ENCODE measurements at regions not wholly inside any gene's neighbourhood (a gene's known extent, or its start where the extent isn't known, plus 50 kb on each side); places are given as distances from the start of the nearest gene placed in this dataset.
"Not testable (repeated sequence)": the region's sequence is repeated elsewhere in the genome, so short reads cannot be mapped to it uniquely, and the experiment has no call there.

DNA sequence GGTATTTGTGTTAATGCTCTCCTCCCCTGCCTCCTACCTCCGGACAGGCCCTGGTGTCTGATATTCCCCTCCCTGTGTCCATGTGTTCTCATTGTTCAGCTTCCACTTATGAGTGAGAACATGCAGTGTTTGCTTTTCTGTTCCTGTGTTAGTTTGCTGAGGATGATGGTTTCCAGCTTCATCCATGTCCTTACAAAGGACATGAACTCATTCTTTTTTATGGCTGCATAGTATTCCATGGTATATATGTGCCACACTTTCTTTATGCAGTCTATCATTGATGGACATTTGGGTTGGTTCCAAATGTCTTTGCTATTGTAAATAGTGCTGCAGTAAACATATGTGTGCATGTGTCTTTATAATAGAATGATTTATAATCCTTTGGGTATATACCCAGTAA is 105.2 kb upstream of the SNX2 start:
- DNase-seq (ENCODE audit: low read depth), result not testable (repeated sequence)

DNA sequence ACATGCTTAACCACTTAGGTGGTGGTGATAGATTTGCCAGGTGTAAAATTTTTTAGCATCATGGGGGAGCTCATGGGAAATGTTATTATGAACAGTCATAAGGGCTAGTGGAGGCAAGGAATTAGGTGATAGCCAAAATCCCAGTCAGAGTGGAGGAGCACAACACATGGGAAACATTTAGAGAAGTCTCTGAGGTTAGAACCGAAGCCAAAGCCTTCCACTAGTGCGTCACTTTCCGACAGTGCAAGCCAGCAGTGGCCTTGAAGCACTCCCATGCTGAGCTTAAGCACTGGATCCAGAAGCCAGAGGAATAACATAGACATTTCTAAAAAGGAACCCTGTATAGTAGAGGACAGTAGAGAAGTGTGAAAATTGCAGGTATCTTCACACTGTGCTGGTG is 101.5 kb upstream of the SNX2 start:
- peak; percentile 89 for DNase-seq (ENCODE audit: low read depth)

DNA sequence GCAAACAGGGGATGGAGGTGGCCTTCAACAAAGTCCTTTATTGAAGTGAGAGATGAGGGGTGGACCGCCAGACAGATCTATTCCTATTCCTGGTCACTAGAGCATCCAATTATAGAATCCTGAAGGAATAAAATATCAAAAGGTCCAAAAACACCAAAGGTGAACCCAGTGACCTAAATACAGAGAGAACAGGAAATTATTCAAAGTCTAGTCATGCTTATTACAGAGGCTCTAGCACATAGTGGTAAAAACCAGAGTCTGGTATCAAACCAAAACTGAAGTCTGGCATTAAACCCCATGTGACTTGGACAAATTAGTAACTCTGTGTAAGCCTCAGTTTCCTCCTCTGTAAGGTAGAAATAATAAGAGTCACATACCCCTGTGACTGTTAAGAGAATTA is 100.5 kb upstream of the SNX2 start:
- no peak for DNase-seq (ENCODE audit: low read depth)

DNA sequence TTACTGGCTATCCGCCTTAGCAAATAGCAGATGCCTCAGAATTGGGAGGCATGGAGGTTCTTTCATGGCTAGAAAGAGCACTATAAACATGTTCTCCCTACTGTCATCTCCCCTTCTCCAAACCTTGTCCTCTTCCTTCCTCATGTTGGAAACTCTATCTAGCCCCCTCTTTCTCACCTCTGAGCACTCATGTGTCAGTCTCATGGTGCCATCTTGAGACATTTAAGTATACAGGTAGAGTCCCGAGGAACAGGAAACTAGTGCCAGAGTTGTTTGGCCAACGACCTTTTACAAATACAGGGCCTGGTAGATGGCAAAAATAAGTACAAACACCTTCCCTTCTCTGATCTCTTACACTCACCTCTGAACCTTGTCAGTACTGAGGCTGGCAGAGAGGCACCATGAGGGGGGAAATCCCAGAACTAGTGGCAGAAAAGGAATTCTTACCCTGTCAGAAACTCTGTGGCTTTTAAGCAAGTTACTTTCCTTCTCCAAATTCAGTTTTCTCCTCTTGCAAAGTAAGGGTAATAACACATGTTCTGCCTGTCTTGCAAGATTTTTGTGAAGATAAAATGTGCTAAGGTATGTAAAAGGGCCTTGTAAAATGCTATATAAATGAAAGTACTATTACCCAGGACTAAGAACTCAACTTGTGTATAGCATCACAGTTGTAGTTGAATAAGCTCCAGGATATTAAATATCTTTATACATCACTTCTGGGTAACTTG is 94.1 kb upstream of the SNX2 start:
- no peak for DNase-seq (ENCODE audit: low read depth)

DNA sequence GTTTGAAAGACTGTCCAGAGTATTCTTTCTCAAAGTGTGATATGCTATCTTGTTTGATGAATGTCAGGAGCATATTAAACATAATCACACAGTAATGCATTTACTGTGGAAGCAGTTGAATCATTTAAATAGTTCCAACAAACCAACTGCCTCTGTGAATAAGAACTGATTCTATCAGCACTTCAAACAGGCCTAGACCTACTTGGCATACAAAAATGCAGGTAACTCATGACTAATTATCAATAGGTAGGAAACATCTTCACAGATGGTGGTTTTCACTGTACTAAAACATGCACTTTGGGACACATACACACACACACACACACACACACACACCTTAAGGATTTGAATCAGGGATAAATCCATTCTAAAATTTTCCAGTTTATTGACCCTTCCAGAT is 91.2 kb upstream of the SNX2 start:
- DNase-seq (ENCODE audit: low read depth), result no peak

DNA sequence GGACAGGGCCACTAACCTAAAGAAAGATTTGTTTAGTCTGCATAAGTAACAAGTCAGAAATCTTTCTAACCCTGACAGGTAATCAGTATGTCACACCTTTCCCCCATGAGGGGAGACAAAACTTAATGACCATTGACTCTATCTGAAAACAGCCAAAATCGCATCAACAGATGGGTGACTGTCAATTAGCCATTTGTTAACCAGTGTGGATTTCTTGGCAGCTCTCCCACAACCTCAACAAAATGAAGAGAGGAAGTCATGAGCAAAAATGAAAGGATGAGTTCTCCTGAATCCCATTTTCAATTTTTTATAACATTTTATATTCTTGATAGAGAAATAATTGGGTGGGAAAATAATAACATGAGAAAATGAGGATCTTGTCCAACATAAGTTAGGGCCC is 84.6 kb upstream of the SNX2 start:
- DNase-seq (ENCODE audit: low read depth), result no peak

DNA sequence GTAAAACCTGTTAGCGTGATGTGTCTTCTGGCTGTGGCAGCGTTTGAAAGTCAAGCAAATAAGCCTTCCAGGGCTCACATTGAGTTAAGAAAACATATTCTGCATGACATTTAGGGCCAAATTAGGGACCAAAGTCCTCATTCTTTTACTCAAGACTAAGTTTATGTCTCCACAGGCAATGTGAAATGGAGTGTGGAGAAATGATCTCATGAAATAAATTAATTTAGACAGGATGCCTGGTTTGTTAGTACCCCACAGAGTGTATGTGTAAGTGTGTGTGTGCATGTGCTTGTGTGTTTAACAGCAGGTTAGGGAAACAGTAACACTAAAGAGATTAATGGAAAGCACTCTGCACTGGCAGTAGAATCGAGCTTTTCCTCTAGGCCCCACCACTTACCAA is 82.9 kb upstream of the SNX2 start:
- DNase-seq (ENCODE audit: low read depth), result no peak

DNA sequence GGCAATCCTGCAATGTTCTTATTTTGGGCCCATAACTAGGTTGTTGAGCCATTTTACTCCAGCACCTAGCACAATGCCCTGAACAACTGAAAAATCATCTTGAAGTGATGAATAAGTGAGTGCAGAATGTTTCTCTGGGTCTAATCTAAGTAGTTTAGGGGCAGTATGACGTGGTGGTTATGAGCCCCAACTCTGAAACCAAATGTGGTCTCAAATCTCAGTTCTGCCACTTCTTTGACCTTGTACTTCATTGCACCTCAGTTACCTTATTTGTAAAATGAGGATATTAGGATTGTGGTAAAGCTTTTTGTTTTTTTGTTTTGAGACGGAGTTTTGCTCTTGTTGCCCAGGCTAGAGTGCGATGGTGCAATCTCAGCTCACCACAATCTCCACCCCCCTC is 80.9 kb upstream of the SNX2 start:
- DNase-seq (ENCODE audit: low read depth), result no peak

DNA sequence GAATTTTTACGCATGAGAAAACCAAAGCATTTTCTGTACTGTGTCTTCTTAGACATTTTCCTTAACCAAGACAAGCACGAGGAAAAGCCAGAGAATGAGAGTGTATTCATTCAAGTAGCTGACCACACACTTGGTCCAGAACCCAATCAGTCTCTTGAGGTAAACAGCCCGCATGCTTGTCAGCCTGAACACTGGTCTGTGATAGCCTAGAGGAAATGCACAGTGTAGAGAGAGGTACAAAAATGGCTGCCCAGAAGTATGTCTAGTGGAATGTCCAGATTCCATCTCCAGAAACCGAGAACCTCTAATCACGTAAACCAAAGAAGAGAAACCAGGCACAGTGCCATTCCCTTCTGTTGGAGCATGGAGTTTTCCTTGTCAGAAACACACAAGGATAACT is 80.0 kb upstream of the SNX2 start:
- DNase-seq (ENCODE audit: low read depth), result no peak

DNA sequence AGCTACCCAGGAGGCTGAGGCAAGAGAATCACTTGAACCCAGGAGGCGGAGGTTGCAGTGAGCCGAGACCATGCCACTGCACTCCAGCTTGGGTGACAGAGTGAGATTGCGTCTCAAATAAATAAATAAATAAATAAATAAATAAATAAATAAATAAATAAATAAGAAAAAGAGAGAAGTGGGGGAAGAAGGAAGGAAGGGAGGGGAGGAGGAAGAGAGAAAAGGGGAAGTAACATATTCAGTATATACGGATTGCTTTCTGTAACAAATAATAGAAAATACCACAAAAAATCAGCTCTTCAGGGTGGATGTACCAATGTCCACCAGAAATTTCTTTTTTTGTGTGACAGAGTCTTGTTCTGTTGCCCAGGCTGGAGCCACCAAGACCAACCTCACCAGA is 78.1 kb upstream of the SNX2 start:
- not testable (repeated sequence) for DNase-seq (ENCODE audit: low read depth)

DNA sequence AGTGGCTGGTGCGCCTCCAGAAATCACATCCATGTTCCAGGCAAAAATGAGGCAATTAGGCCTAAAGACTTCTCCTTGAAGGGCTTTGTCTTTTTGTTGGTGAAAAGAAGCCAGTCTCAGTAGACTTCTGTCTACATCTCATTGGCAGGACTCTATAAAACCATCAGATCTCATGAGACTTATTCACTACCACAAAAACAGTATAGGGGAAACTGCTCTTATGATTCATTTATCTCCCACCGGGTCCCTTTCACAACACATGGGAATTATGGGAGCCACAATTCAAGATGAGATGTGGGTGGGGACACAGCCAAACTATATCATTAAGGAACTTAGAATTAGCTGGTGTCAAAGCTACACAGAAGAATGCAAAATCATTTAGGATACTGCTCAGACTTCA is 77.7 kb upstream of the SNX2 start:
- DNase-seq (ENCODE audit: low read depth), result peak; percentile 21

DNA sequence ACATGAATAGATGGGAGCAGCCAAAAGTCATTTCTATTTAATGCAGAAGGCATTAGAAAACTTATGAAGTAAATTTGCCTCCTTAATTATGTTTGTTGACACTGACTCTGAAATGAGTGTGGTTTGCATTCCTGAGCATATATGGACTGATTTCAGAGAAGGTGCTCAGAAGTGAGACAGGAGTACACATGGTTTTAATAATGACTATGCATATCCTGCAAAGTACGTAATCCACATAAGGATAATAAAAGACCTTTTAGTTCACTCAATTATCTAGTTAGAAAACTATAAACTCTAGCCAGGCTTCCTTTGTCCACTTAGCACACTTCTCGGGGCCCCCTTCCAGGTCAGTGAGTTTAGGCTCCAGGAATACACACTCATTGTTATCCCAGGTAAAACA is 75.7 kb upstream of the SNX2 start:
- no peak for DNase-seq (ENCODE audit: low read depth)

DNA sequence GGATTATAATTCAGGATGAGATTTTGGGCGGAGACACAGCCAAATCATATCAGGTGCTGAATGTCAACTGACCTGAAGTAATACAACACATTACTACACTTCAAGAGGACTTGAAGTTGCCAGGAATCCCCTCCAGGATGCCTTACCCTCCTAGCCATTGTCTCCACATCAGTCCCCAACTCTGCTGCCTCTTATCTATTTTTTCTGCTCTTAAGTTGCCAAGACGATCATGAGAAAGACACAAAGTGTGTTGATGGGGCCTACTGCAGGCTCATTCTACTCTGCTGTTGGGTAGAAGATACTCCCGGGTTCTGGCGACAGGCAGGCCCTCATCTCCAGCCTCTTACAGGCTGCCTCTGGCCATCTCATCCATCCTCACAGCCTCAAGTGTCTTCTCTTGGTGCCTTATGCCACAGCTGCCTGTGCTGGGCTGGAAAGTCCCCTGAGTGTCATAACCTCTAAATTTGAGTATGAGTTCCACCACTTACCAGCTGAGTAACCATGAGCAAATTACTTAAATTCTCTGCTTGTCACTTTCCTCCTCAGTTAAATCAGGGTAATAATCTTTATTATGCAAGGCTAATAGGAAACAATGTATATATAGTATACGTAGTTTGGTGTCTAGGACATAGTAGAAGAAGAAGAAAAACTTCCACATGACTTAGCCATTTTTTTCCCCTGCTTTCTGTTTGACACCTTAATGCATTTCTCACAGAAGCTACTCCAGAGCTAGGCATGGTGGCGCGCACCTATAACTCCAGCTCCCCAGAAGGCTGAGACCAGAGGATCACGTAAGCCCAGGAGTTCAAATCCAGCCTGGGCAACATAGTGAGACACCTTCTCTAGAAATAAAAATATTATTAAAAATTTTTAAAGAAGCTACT is 73.0 kb upstream of the SNX2 start:
- no peak for DNase-seq (ENCODE audit: low read depth)

DNA sequence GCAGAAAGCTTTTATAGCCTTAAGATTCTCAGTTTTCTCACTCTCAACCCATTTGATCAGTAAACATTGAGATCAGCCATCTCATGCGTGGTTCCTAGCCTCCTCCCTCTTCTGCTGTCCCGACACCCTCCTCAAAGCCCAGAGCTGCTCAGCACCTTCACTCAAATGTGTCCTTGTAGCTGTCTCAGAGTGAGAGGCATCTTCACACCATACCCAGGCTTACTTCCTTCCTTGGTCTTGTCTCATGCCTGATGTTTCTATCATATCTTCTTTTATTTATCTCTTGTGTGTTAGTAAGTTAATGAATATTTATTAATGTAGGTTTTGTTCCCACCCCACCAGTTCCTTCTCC is 72.4 kb upstream of the SNX2 start:
- DNase-seq (ENCODE audit: low read depth), result no peak

DNA sequence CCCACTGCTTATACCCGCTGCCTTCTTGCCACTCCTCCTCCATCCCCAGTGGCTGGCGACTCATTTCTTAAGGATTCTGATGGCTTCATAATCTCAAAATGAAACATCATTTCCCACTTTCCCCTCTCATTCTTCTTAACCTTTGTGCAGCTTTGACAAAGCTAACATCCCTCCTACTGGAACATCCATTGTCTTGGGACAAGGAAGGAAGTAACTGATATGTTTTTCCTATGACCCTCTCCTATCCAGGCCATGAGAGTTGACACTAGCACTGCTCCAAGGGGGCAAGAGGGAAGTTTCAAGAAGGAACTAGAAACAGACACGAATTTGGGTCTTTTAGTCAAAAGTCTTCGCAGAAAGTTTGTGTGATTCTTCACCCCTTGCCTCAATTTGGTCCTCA is 71.7 kb upstream of the SNX2 start:
- no peak for DNase-seq (ENCODE audit: low read depth)

DNA sequence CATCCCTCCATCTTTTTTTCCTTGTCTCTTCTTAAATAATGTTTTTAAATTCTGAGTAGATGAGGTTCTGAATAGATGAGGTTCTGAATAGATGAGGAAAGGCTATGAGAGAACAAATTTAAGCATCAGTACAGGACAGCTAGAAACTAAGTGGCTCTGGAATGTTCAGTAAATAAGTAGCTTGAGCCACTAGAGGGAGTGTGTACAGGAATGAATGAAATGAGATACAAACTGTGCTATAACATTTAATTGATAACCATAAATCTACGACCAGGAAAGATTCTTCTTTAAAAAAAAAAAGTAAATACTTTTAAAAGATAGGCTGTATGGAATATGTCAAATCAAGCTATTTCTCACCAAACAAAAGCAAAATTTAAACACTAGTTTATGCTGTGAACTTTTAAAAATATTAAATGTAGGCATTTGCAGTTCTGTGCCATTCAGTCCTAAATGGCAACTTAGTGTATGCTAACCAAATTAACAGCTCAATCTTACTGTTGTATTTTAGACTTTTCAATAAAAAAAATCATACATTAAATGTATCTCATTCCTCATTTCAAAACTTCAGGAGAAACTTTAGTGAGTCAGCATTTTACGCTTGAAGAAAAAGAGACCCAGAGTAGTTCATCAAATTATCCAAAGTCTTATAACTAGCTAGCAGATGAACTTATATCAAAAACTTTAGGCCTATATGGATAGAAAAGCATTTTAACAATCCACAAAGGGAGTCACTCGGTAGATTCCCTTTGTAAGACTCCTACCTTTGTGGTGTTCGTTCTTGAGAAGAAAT is 70.4 kb upstream of the SNX2 start:
- DNase-seq (ENCODE audit: low read depth), result peak; percentile 44

DNA sequence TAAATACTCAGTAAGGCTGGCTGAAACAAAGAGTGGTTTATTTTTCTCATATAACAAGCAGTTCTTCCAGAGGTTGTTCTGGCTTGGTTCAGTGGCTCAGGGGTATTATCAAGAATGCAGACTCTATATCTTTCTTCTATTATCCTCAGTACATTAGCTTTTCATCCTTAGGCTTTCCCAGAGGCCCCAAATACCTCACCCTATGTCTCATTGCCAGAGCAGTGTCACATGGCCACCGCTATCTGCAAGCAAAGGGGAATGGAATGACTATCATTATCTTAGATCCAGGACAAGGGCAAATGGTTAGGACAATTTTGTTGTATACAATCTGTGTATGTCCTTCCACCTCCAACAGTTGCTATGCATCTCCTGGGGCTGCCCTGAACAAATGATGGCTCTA is 69.0 kb upstream of the SNX2 start:
- DNase-seq (ENCODE audit: low read depth), result no peak

DNA sequence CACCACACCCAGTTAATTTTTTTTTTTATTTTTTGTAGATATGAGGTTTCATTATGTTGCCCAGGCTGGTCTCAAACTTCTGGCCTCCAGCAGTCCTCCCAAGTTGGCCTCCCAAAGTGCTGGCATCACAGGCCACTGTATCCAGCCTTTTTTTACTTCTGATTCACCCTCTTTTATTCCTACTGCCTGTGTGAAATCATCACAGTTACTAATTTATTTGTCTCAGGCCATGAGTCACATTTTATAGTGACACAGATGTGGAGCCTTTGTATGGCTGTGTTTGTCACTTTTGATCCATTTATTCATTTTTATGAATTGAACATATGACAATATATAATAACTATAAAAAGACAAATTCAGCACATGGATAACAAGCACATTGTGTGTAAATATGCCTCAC is 67.1 kb upstream of the SNX2 start:
- DNase-seq (ENCODE audit: low read depth), result no peak

DNA sequence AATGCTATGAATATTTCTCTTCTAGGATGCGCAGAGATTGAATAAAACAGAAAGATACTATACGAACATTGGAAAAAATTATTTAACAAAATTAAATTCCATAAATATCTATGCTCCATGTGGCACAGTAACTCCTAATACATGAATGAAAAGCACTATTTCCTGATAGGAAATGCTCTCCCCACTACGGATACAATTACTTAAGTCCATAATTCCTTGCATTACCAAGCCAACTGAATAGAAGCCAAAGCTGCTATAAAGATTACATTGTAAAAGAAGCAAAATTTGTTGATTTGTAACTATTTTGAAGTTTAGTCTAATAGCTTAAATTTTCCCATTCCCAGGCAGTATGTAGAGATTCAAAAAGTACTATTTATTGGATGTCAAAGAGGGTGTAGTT is 61.8 kb upstream of the SNX2 start:
- no peak for DNase-seq (ENCODE audit: low read depth)

DNA sequence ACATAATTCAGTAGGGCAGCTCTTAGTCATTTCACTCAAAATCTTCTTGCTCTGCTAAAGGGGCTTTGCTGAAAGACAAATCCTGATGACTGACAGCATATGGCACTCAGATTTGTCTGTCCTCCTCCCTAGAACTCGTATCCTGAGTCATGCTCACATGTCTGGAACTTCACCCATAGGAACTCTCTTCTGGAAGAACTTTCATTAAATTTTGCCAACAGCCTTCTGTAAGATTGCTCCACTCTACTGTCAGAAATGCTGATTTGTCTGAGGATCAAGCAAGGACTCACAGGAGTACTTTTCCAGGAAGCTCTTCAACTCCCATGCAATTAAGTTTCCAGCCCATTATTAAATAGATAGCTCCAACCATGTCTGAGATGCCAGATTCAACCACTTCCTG is 59.8 kb upstream of the SNX2 start:
- peak; percentile 81 for DNase-seq (ENCODE audit: low read depth)

DNA sequence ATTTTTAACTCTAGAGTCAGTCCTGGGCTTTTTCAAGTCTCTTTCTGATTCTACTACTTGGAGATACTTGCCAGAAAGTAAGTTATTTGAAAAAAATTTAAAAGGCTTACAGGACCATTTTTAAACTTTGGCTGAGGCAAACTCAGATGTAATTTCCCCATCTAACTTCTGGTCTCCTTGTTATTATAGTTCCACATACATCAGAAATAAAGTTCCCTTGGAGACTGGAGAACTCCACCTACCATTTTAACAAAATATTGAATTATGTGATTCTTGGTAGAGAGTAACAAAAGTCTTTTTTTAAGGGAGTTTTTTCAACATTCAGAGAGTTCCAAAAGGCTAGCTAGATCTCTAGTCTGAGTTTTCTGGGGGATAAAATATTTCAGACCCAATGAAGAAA is 56.3 kb upstream of the SNX2 start:
- DNase-seq (ENCODE audit: low read depth), result no peak

DNA sequence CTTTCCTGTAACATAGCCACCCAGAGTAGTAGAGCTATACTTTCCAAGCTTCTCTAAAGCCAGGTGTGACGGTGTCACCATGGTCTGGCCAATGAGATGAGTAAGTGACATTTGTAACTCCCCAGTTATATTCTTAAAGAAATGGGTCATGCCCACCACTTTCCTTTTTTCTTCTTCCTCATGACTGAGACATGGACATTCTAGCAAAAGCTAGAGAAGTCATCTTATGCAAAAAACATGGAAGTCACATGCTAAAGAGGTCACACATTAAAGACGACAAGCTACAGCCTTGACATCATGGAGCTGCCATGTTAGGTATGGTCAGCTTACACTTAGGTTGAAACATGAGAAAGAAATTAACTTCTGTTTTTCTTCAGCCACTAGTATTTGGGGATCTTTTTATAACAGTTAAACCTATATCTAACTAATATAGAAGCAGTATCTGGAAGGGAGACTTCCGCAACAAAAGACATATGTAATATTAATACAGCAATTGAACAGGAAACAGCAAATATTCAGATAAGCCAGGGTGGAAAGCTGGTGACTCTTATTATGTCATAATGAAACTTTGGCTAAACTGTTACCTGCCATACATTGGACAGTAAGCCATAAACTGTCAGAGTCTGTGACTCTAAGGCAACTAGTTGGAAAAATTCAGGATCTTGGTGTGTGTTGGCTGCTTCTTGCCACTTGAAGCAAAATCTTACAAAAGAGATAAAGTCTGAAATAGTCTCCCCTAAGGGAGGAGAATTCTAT is 54.7 kb upstream of the SNX2 start:
- no peak for DNase-seq (ENCODE audit: low read depth)
